Upper lobe of right lung (tissue), 1 donor: ENCODE measurements at regions not wholly inside any gene's neighbourhood (a gene's known extent, or its start where the extent isn't known, plus 50 kb on each side); places are given as distances from the start of the nearest gene placed in this dataset.
"Not testable (repeated sequence)": the region's sequence is repeated elsewhere in the genome, so short reads cannot be mapped to it uniquely, and the experiment has no call there.

Source experiments
- ATAC-seq: fragments of 200-7000 bp; cut with Tn5 transposase; one replicate; pipeline ENCODE4 v1.9.1; 2020; ENCODE audit warnings: mild to moderate bottlenecking, moderate library complexity
- DNase-seq: peaks from one replicate; pipeline ENCODE4 v3.0.0-alpha.2; 2020
- H3K27ac ChIP-seq: fragments of 200-600 bp; one replicate; pipeline ENCODE4 v1.8.0; 2022
- H3K27me3 ChIP-seq: fragments of 200-600 bp; one replicate; pipeline ENCODE4 v1.8.0; 2022; ENCODE audit warnings: mild to moderate bottlenecking
- H3K36me3 ChIP-seq: fragments of 200-600 bp; one replicate; pipeline ENCODE4 v1.8.0; 2022
- H3K4me1 ChIP-seq: fragments of 200-600 bp; one replicate; pipeline ENCODE4 v1.8.0; 2022
- H3K4me3 ChIP-seq: fragments of 200-600 bp; one replicate; pipeline ENCODE4 v1.8.0; 2022; ENCODE audit warnings: mild to moderate bottlenecking
- H3K9me3 ChIP-seq: fragments of 200-600 bp; one replicate; pipeline ENCODE4 v1.8.0; 2022
- CTCF ChIP-seq: fragments of 200-600 bp; IDR thresholded peaks from one replicate; pipeline ENCODE4 v1.8.0; 2022; ENCODE audit warnings: antibody characterized with exemption
- intact Hi-C: fragments of 100-400 bp; cut with DNase I; formaldehyde crosslinking; loops from one replicate; pipeline ENCODE4 v1.11.0; 2022
- donor health status: DM: no; HTN: yes; CAD: no; lungs with severe emphysema.

- H3K9me3 ChIP-seq: no peaks in the 10 kb centered on the region
- H3K27me3 ChIP-seq: no peaks in the 10 kb centered on the region
- DNase-seq (no peak), ATAC-seq (no peak)
- TF ChIP-seq CTCF: no peak
- H3K27ac ChIP-seq: no peak overlapping the region
- H3K4me3 ChIP-seq: no peak overlapping the region
- H3K4me1 ChIP-seq: no peaks in the 10 kb centered on the region
- intact Hi-C loops: no loop called here
- H3K36me3 ChIP-seq: no peaks in the 10 kb centered on the region
These were observed 226.6 kb upstream of the ADCY2 start for GRCh38 chr5:7169240-7169878.

- DNase-seq, H3K9me3 ChIP-seq, H3K4me3 ChIP-seq, H3K4me1 ChIP-seq, H3K36me3 ChIP-seq, intact Hi-C loops, H3K27ac ChIP-seq, ATAC-seq, H3K27me3 ChIP-seq: not testable (repeated sequence)
These were observed 225.2 kb upstream of the ADCY2 start for GRCh38 chr5:7170785-7171184.

GRCh38 chr5:7179364-7179763, 216.6 kb upstream of the ADCY2 start:
- DNase-seq: no peak
- H3K4me1 ChIP-seq: no peaks in the 10 kb centered on the region
- H3K27ac ChIP-seq: no peak overlapping the region
- intact Hi-C loops: no loop called here
- no peak for ATAC-seq
- H3K9me3 ChIP-seq: peaks cover 5% of the 10 kb centered on the region
- H3K27me3 ChIP-seq: no peaks in the 10 kb centered on the region
- H3K4me3 ChIP-seq: no peak overlapping the region
- no peaks in the 10 kb centered on the region for H3K36me3 ChIP-seq
- TF ChIP-seq CTCF: no peak

GRCh38 chr5:7181841-7182240, 214.1 kb upstream of the ADCY2 start:
- no peak for TF ChIP-seq CTCF
- H3K9me3 ChIP-seq: peaks cover 5% of the 10 kb centered on the region
- no peaks in the 10 kb centered on the region for H3K36me3 ChIP-seq
- no peak for ATAC-seq
- no peak overlapping the region for H3K27ac ChIP-seq
- no peaks in the 10 kb centered on the region for H3K4me1 ChIP-seq
- H3K4me3 ChIP-seq: no peak overlapping the region
- intact Hi-C loops: no loop called here
- no peak for DNase-seq
- no peaks in the 10 kb centered on the region for H3K27me3 ChIP-seq

GRCh38 chr5:7185742-7186141, 210.2 kb upstream of the ADCY2 start:
- Histone ChIP-seq H3K27me3 (no peaks in the 10 kb centered on the region), H3K9me3 (no peaks in the 10 kb centered on the region), H3K4me3 (no peak overlapping the region), H3K36me3 (no peaks in the 10 kb centered on the region), H3K4me1 (no peaks in the 10 kb centered on the region), H3K27ac (no peak overlapping the region)
- intact Hi-C loops: no loop called here
- no peak for ATAC-seq
- DNase-seq: no peak
- TF ChIP-seq CTCF: no peak

- Histone ChIP-seq H3K27ac (no peak overlapping the region), H3K9me3 (no peaks in the 10 kb centered on the region), H3K4me1 (no peaks in the 10 kb centered on the region), H3K4me3 (no peak overlapping the region), H3K27me3 (no peaks in the 10 kb centered on the region), H3K36me3 (no peaks in the 10 kb centered on the region)
- no peak for TF ChIP-seq CTCF
- no peak for ATAC-seq
- no peak for DNase-seq
- intact Hi-C loops: no loop called here
These were observed 209.1 kb upstream of the ADCY2 start for GRCh38 chr5:7186818-7187217.
